Adrenal gland (tissue), 5 donors: ENCODE measurements at regions not wholly inside any gene's neighbourhood (a gene's known extent, or its start where the extent isn't known, plus 50 kb on each side); places are given as distances from the start of the nearest gene placed in this dataset.

Experiments
- POLR2A ChIP-seq, 2 donors: fragments of 450-650 bp; IDR thresholded peaks; one replicate each; pipeline ENCODE4 v1.6.1; 2017; ENCODE audit warnings: antibody characterized with exemption in 2 of 2, mild to moderate bottlenecking in 2 of 2, moderate library complexity in 1 of 2
- TF ChIP-seq, protein P1 (sequence below), 6 experiments: fragments of 450-650 bp in 4 of 6; fragments of 200-600 bp in 2 of 6; sonication (generic) in 1 of 6; IDR thresholded peaks; 1 replicate in 5 of 6; 2 replicates in 1 of 6; pipeline versions ENCODE4 v1.5.1 to v1.8.0; 2016 to 2021; ENCODE audit warnings: antibody characterized with exemption in 6 of 6, mild to moderate bottlenecking in 2 of 6, moderate library complexity in 1 of 6
- donor health status: DM: no; HTN: no; CAD: no.

DNA sequence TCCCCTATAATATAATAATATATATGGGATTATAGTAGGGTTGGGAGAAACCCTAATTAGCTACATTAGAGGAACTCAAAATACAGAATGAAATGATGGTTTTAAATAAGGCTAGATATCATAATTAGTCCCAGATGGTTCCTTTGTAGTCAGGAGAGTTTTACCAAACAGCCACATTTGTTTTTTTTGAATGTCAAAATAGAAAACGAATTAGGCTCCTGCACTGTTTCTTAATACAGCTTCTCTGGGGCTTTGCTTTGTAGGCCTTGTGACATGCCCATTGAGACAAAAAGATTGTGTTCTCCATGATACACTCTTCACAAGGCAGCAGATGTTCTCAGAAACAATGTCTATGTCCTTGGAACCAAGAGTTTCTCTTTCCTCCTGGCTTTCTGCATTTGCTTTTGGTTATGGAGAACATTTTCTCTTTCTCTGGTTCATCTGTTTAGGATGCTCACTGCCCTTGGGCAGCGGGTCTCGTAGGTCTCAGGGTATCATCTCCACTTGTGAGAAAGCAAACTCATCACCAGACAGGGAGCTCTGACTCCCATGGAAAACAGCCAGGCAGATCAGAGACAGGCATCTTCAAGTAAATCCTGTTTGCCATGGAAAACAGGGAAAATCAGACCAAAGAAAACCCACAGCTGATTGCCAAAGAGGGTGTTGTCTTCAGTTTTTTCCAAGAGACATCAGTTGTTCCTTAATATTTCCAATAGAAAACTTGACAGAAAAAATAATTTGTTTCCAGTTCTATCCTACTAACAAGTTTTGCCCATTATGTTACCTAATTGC lies 54.1 kb upstream of the RPS23 start:
- no peak for TF ChIP-seq POLR2A (IDR thresholded peaks at IDR 0.05)
- TF ChIP-seq, protein P1, sequence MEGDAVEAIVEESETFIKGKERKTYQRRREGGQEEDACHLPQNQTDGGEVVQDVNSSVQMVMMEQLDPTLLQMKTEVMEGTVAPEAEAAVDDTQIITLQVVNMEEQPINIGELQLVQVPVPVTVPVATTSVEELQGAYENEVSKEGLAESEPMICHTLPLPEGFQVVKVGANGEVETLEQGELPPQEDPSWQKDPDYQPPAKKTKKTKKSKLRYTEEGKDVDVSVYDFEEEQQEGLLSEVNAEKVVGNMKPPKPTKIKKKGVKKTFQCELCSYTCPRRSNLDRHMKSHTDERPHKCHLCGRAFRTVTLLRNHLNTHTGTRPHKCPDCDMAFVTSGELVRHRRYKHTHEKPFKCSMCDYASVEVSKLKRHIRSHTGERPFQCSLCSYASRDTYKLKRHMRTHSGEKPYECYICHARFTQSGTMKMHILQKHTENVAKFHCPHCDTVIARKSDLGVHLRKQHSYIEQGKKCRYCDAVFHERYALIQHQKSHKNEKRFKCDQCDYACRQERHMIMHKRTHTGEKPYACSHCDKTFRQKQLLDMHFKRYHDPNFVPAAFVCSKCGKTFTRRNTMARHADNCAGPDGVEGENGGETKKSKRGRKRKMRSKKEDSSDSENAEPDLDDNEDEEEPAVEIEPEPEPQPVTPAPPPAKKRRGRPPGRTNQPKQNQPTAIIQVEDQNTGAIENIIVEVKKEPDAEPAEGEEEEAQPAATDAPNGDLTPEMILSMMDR (IDR thresholded peaks at IDR 0.05), result no peak
